ENCODE measurements at regions not wholly inside any gene's neighbourhood (a gene's known extent, or its start where the extent isn't known, plus 50 kb on each side); places are given as distances from the start of the nearest gene placed in this dataset.

GRCh38 chr14:65901595-65901994 is 489.1 kb downstream of the FUT8 start:
- H3K9me3 Mint-ChIP-seq, result peaks cover 18% of the 10 kb centered on the region
- H3K36me3 Mint-ChIP-seq, result peaks cover 2% of the 10 kb centered on the region
- Histone ChIP-seq H3K4me1 (no peaks in the 10 kb centered on the region), H3K36me3 (no peaks in the 10 kb centered on the region), H3K4me3 (no peak overlapping the region), H2AFZ (replicated peaks) (no peak overlapping the region), H3K27ac (no peak overlapping the region), H3K27me3 (no peaks in the 10 kb centered on the region), H3K9me3 (ENCODE audit: low read depth) (no peaks in the 10 kb centered on the region), H3K79me2 (ENCODE audit: low read depth) (no peaks in the 10 kb centered on the region), H4K20me1 (ENCODE audit: low read depth) (no peaks in the 10 kb centered on the region), H3F3A (ENCODE audit: low read depth) (no peaks in the 10 kb centered on the region), H3K4me2 (no peak overlapping the region), H3K9ac (no peak overlapping the region)
- peaks cover 5% of the 10 kb centered on the region for H3K27me3 Mint-ChIP-seq (ENCODE audit: insufficient read depth, low read depth)
- no peak for DNase-seq (ENCODE audit: low spot score)
- H3K4me1 Mint-ChIP-seq, result no peaks in the 10 kb centered on the region
- TF ChIP-seq CTCF (IDR thresholded peaks at IDR 0.05) (no peak), EZH2phosphoT487 (IDR thresholded peaks at IDR 0.05) (no peak), EZH2 (IDR thresholded peaks at IDR 0.05) (no peak)
- H3K27ac Mint-ChIP-seq, result no peak overlapping the region
- H3K4me3 Mint-ChIP-seq, result no peak overlapping the region

- Histone ChIP-seq H3K27ac (no peak overlapping the region), H3K4me2 (no peak overlapping the region), H3K9ac (no peak overlapping the region), H3K36me3 (no peaks in the 10 kb centered on the region), H3K79me2 (ENCODE audit: low read depth) (no peaks in the 10 kb centered on the region), H2AFZ (replicated peaks) (peak overlapping the region; percentile 0), H3K9me3 (ENCODE audit: low read depth) (no peaks in the 10 kb centered on the region), H3K4me3 (no peak overlapping the region), H3F3A (ENCODE audit: low read depth) (no peaks in the 10 kb centered on the region), H3K4me1 (no peaks in the 10 kb centered on the region), H3K27me3 (no peaks in the 10 kb centered on the region), H4K20me1 (ENCODE audit: low read depth) (no peaks in the 10 kb centered on the region)
- Mint-ChIP-seq H3K4me3 (no peak overlapping the region), H3K4me1 (peaks cover 6% of the 10 kb centered on the region), H3K27me3 (ENCODE audit: insufficient read depth, low read depth) (peaks cover 3% of the 10 kb centered on the region), H3K27ac (no peak overlapping the region), H3K36me3 (peaks cover 2% of the 10 kb centered on the region), H3K9me3 (peaks cover 11% of the 10 kb centered on the region)
- DNase-seq (ENCODE audit: low spot score), result no peak
- TF ChIP-seq EZH2phosphoT487 (IDR thresholded peaks at IDR 0.05) (no peak), EZH2 (IDR thresholded peaks at IDR 0.05) (no peak), CTCF (IDR thresholded peaks at IDR 0.05) (no peak)
Observed at GRCh38 chr14:65904988-65905387, 492.5 kb downstream of the FUT8 start.

- no peak overlapping the region for H3K4me2 ChIP-seq
- no peak overlapping the region for H3K9ac ChIP-seq
- H2AFZ ChIP-seq (replicated peaks), result no peak overlapping the region
- no peaks in the 10 kb centered on the region for H3K79me2 ChIP-seq (ENCODE audit: low read depth)
- H3K27me3 ChIP-seq, result no peaks in the 10 kb centered on the region
- Mint-ChIP-seq H3K9me3 (peaks cover 4% of the 10 kb centered on the region), H3K27me3 (ENCODE audit: insufficient read depth, low read depth) (no peaks in the 10 kb centered on the region), H3K27ac (no peak overlapping the region), H3K36me3 (no peaks in the 10 kb centered on the region), H3K4me3 (no peak overlapping the region), H3K4me1 (peaks cover 6% of the 10 kb centered on the region)
- no peak for DNase-seq (ENCODE audit: low spot score)
- no peak overlapping the region for H3K4me3 ChIP-seq
- no peaks in the 10 kb centered on the region for H4K20me1 ChIP-seq (ENCODE audit: low read depth)
- H3K9me3 ChIP-seq (ENCODE audit: low read depth), result no peaks in the 10 kb centered on the region
- no peaks in the 10 kb centered on the region for H3K36me3 ChIP-seq
- no peak for TF ChIP-seq CTCF (IDR thresholded peaks at IDR 0.05)
- TF ChIP-seq EZH2phosphoT487 (IDR thresholded peaks at IDR 0.05), result no peak
- TF ChIP-seq EZH2 (IDR thresholded peaks at IDR 0.05), result no peak
- H3K27ac ChIP-seq, result no peak overlapping the region
- H3F3A ChIP-seq (ENCODE audit: low read depth), result no peaks in the 10 kb centered on the region
- no peaks in the 10 kb centered on the region for H3K4me1 ChIP-seq
Observed at GRCh38 chr14:65906344-65906743, 493.8 kb downstream of the FUT8 start.

All from neural progenitor cell (in vitro differentiated cells).